ENCODE measurements at regions not wholly inside any gene's neighbourhood (a gene's known extent, or its start where the extent isn't known, plus 50 kb on each side); places are given as distances from the start of the nearest gene placed in this dataset.
A peak's percentile ranks its signal among the peaks of the same experiment; 100 is the strongest.

DNA sequence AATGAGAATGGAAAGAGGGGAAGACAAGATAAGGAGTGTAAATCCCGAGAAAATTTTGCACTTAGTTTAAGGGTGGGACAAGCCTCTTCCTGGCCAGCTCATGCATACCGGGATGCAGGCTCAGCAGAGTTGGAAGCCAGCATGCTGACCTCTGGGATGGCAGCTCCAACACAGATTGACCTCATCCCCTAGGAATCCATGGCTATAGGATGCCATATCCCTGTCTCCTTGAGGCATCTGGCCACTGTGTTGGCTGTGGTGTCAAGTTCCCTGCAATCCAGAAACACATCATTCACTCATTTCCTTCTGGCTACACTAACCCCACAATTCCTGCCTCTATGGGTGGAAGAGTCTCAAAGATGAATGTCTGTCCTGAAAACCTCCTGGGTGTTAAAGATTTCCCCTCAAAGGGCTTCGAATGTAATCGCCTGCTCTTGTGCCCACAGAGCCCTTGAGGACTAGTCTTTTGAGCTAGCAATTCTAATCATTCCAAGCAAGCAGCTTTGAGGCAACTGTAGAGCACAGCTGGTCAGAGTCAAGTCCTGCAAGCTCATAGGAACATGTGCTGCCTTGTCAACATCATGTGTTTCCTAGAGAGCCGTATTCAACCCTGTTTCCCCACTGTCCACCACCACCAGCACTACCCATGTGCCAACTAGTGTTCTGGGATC, 141.4 kb downstream of the PMP22 start:
- no peak for DNase-seq (ENCODE audit: low read depth in 1 of 2, low spot score in 1 of 2)
- H3K4me3 ChIP-seq: no peak overlapping the region
- no peaks in the 10 kb centered on the region for H3K36me3 ChIP-seq
- H3K9me3 ChIP-seq (ENCODE audit: low read depth): no peaks in the 10 kb centered on the region
- no peaks in the 10 kb centered on the region for H3K4me1 ChIP-seq (ENCODE audit: low read depth)
- no peaks in the 10 kb centered on the region for H3K27me3 ChIP-seq
- H3K27ac ChIP-seq: no peak overlapping the region
- TF ChIP-seq, protein P1, sequence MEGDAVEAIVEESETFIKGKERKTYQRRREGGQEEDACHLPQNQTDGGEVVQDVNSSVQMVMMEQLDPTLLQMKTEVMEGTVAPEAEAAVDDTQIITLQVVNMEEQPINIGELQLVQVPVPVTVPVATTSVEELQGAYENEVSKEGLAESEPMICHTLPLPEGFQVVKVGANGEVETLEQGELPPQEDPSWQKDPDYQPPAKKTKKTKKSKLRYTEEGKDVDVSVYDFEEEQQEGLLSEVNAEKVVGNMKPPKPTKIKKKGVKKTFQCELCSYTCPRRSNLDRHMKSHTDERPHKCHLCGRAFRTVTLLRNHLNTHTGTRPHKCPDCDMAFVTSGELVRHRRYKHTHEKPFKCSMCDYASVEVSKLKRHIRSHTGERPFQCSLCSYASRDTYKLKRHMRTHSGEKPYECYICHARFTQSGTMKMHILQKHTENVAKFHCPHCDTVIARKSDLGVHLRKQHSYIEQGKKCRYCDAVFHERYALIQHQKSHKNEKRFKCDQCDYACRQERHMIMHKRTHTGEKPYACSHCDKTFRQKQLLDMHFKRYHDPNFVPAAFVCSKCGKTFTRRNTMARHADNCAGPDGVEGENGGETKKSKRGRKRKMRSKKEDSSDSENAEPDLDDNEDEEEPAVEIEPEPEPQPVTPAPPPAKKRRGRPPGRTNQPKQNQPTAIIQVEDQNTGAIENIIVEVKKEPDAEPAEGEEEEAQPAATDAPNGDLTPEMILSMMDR (IDR thresholded peaks at IDR 0.05; ENCODE audit: low read depth, low read length): no peak

DNA sequence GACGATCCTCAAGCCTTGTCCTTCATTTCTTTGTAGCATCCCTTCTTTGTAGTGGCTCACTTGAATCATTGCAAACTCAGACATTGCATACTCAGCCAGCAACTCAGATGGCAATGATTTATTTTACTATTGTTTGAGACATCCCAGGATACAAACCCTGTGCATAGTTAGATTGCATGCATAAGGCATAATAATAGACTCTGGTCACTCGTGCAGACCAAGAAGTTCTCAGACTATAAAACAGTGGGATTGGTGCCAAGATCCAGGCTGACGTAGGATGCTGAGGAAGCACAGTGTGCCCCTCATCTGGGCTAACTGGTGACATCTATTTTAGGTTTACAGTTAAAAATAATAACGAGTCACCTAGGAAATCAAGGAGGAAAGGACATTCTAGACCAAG, 142.3 kb downstream of the PMP22 start:
- no peak overlapping the region for H3K27ac ChIP-seq
- no peak for DNase-seq (ENCODE audit: low read depth in 1 of 2, low spot score in 1 of 2)

DNA sequence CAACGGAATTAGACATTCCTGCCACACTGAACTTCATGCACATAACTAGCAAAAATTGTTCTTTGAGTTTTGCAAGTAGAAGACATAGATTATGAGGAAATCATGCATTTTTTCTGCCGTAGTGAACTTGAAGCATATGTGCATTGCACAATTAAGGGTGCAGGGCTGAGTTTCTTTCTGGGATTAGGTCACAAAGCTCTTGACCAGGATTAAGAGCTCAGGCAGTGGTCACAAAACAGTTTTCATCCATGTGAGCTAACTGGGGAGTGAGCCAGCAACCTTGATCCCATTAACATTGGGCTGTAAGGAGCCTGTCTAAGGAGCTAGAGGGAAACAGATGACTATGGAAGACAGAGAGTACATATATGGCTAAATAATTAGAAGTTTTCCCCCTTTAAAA, 143.7 kb downstream of the PMP22 start:
- no peak overlapping the region for H3K27ac ChIP-seq
- H3K9me3 ChIP-seq (ENCODE audit: low read depth): no peaks in the 10 kb centered on the region
- no peaks in the 10 kb centered on the region for H3K4me1 ChIP-seq (ENCODE audit: low read depth)
- no peak overlapping the region for H3K4me3 ChIP-seq
- TF ChIP-seq, protein P1 (IDR thresholded peaks at IDR 0.05; ENCODE audit: low read depth, low read length): no peak
- H3K36me3 ChIP-seq: no peaks in the 10 kb centered on the region
- DNase-seq (ENCODE audit: low read depth in 1 of 2, low spot score in 1 of 2): no peak
- no peaks in the 10 kb centered on the region for H3K27me3 ChIP-seq

More for the DNA sequence above, 142.3 kb downstream of the PMP22 start:
- no peak overlapping the region for H3K4me3 ChIP-seq
- H3K9me3 ChIP-seq (ENCODE audit: low read depth): no peaks in the 10 kb centered on the region
- TF ChIP-seq, protein P1 (IDR thresholded peaks at IDR 0.05; ENCODE audit: low read depth, low read length): no peak
- no peaks in the 10 kb centered on the region for H3K4me1 ChIP-seq (ENCODE audit: low read depth)
- no peaks in the 10 kb centered on the region for H3K27me3 ChIP-seq
- H3K36me3 ChIP-seq: no peaks in the 10 kb centered on the region

DNA sequence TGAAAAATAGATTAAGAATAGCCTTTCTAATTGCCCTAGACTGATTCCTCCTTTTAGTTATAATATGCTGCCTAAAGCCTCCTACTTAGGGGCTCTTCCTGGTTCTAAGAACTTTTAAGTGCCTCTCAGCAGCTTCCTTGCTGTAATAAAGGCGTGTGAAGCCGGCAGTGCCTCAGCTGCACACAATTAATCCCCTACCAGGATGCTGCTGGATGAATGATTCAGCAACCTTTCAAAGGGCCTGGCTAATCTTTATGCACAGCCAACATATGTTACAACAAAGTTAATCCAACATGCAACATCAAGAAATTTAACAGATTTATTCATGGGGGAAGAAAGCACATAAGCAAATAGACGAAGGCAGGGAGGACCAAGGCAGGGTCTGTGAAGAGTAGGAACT, 145.2 kb downstream of the PMP22 start:
- H3K9me3 ChIP-seq (ENCODE audit: low read depth): no peaks in the 10 kb centered on the region
- no peak overlapping the region for H3K4me3 ChIP-seq
- H3K36me3 ChIP-seq: no peaks in the 10 kb centered on the region
- no peaks in the 10 kb centered on the region for H3K27me3 ChIP-seq
- peak in 1 of 2 donors; percentile 32 for DNase-seq (ENCODE audit: low read depth in 1 of 2, low spot score in 1 of 2)
- H3K4me1 ChIP-seq (ENCODE audit: low read depth): no peaks in the 10 kb centered on the region
- no peak overlapping the region for H3K27ac ChIP-seq
- TF ChIP-seq, protein P1 (IDR thresholded peaks at IDR 0.05; ENCODE audit: low read depth, low read length): no peak

DNA sequence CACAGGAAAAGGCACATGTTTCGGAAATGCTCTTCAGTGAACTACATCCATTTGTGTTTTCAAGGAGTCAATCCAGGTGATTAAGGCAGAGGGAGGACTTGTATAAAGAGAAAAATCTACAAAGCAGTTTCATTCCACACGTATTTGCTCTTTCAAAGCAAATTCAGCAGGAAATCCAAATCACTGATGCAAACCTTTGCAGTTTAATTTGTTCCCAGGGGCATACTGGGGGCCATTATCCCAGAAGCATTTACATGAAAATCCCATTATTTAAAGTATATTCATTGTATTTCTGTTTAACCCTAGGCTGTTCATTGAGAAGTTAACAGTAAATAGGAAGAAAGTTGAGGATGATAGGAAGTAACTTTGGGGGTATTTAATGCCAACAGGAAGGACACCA, 147.9 kb downstream of the PMP22 start:
- Histone ChIP-seq H3K4me3 (no peak overlapping the region), H3K27ac (no peak overlapping the region), H3K36me3 (no peaks in the 10 kb centered on the region), H3K9me3 (ENCODE audit: low read depth) (no peaks in the 10 kb centered on the region), H3K4me1 (ENCODE audit: low read depth) (no peaks in the 10 kb centered on the region), H3K27me3 (no peaks in the 10 kb centered on the region)
- TF ChIP-seq, protein P1 (IDR thresholded peaks at IDR 0.05; ENCODE audit: low read depth, low read length): no peak
- DNase-seq (ENCODE audit: low read depth in 1 of 2, low spot score in 1 of 2): no peak

Data from cardiac muscle cell (in vitro differentiated cells and primary cell).